PC-9 (cell line): ENCODE measurements at regions not wholly inside any gene's neighbourhood (a gene's known extent, or its start where the extent isn't known, plus 50 kb on each side); places are given as distances from the start of the nearest gene placed in this dataset.

Experiments used
- BruUV-seq: library from RNA; stranded (reverse); fragments of 400-500 nt; replicated peaks from 2 replicates; lab custom pipeline; 2021; lab: Mats Ljungman, UMichigan
- CTCF ChIA-PET: fragments of 300-600 bp; sonication (Branson Sonifier 250); formaldehyde crosslinking; loops from one replicate; lab custom pipeline; 2022; ENCODE audit warnings: antibody characterized with exemption; lab: Charles Lee
- POLR2A ChIA-PET: fragments of 300-600 bp; sonication (Branson Sonifier 250); formaldehyde crosslinking; loops from one replicate; lab custom pipeline; 2022; ENCODE audit warnings: antibody characterized with exemption; ENCODE audit not compliant: unreplicated experiment; lab: Charles Lee
- DNase-seq, 2 experiments: peaks; one replicate each; pipeline versions ENCODE4 v3.0.0 to v3.0.0-alpha.2; 2015 to 2022; ENCODE audit warnings: mixed read lengths in 1 of 2
- H2AFZ ChIP-seq: fragments of 200-600 bp; sonication (generic); 2 replicates; pipeline ENCODE4 v1.8.1; 2017; ENCODE audit warnings: antibody characterized with exemption
- H3F3A ChIP-seq: fragments of 200-600 bp; sonication (generic); 2 replicates; pipeline ENCODE4 v1.8.1; 2017; ENCODE audit warnings: antibody characterized with exemption, mild to moderate bottlenecking, low read depth; ENCODE audit not compliant: insufficient read depth
- H3K27ac ChIP-seq: fragments of 200-600 bp; sonication (generic); 2 replicates; pipeline ENCODE4 v1.6.1; 2016; ENCODE audit warnings: mixed run types
- H3K27me3 ChIP-seq: fragments of 200-600 bp; sonication (generic); 2 replicates; pipeline ENCODE4 v1.6.1; 2016; ENCODE audit warnings: low read depth, mixed run types; ENCODE audit not compliant: insufficient read depth
- H3K36me3 ChIP-seq: fragments of 200-600 bp; sonication (generic); 2 replicates; pipeline ENCODE4 v1.6.1; 2016; ENCODE audit warnings: low read depth, mixed run types
- H3K4me1 ChIP-seq: fragments of 200-600 bp; sonication (generic); replicated peaks from 2 replicates; pipeline ENCODE4 v1.6.1; 2016; ENCODE audit warnings: mixed run types; ENCODE audit not compliant: insufficient read depth
- H3K4me2 ChIP-seq: fragments of 200-600 bp; sonication (generic); 2 replicates; pipeline ENCODE4 v1.6.1; 2017; ENCODE audit warnings: mixed run types
- H3K4me3 ChIP-seq: fragments of 200-600 bp; sonication (generic); 2 replicates; pipeline ENCODE4 v1.6.1; 2016; ENCODE audit warnings: mixed run types
- H3K79me2 ChIP-seq: fragments of 200-600 bp; sonication (generic); 2 replicates; pipeline ENCODE4 v1.6.1; 2017; ENCODE audit warnings: low read depth, mixed run types
- H3K9me2 ChIP-seq: fragments of 200-600 bp; sonication (generic); 2 replicates; pipeline ENCODE4 v1.8.1; 2017; ENCODE audit warnings: mild to moderate bottlenecking; ENCODE audit not compliant: insufficient read depth
- H3K9me3 ChIP-seq: fragments of 200-600 bp; sonication (generic); 2 replicates; pipeline ENCODE4 v1.8.1; 2016; ENCODE audit warnings: low read depth; ENCODE audit not compliant: insufficient read depth
- H4K20me1 ChIP-seq: fragments of 200-600 bp; sonication (generic); 2 replicates; pipeline ENCODE4 v1.8.1; 2017; ENCODE audit not compliant: insufficient read depth
- CTCF ChIP-seq: fragments of 200-600 bp; sonication (generic); conservative IDR thresholded peaks from 2 replicates; pipeline ENCODE4 v1.6.1; 2017; ENCODE audit warnings: mixed run types, antibody characterized with exemption, mild to moderate bottlenecking, moderate library complexity
- EZH2 ChIP-seq: fragments of 200-600 bp; sonication (generic); IDR thresholded peaks from 2 replicates; pipeline ENCODE4 v1.8.0; 2017; ENCODE audit warnings: antibody characterized with exemption, low read depth
- intact Hi-C: fragments of 100-400 bp; cut with micrococcal nuclease; formaldehyde crosslinking; loops from one replicate; pipeline ENCODE4 v1.10.0; 2022; ENCODE audit not compliant: unreplicated experiment

GRCh38 chr14:41137741-41138140 is 468.9 kb upstream of the LRFN5 start:
- ChIA-PET POLR2A (no interaction called here), CTCF (no interaction called here)
- no peaks in the 10 kb centered on the region for H3K4me1 ChIP-seq
- intact Hi-C loops: no loop called here
- DNase-seq: no peak
- no TSS peak for BruUV-seq
- H3F3A ChIP-seq: no peaks in the 10 kb centered on the region
- no peak overlapping the region for H3K27ac ChIP-seq
- no peak overlapping the region for H2AFZ ChIP-seq
- H3K9me3 ChIP-seq: no peaks in the 10 kb centered on the region
- H3K4me2 ChIP-seq: no peak overlapping the region
- H3K36me3 ChIP-seq: no peaks in the 10 kb centered on the region
- H3K9me2 ChIP-seq: no peaks in the 10 kb centered on the region
- H3K4me3 ChIP-seq: no peak overlapping the region
- no peak for TF ChIP-seq CTCF
- no peak for TF ChIP-seq EZH2
- no peaks in the 10 kb centered on the region for H3K27me3 ChIP-seq
- H3K79me2 ChIP-seq: no peaks in the 10 kb centered on the region
- H4K20me1 ChIP-seq: no peaks in the 10 kb centered on the region

GRCh38 chr14:41130274-41130673 is 476.4 kb upstream of the LRFN5 start:
- ChIA-PET CTCF (no interaction called here), POLR2A (no interaction called here)
- TF ChIP-seq CTCF (no peak), EZH2 (no peak)
- BruUV-seq: no TSS peak
- no peaks in the 10 kb centered on the region for H3K9me2 ChIP-seq
- H3K9me3 ChIP-seq: no peaks in the 10 kb centered on the region
- no peak overlapping the region for H3K27ac ChIP-seq
- H3K4me3 ChIP-seq: no peak overlapping the region
- no peaks in the 10 kb centered on the region for H3F3A ChIP-seq
- intact Hi-C loops: no loop called here
- no peak overlapping the region for H3K4me2 ChIP-seq
- H2AFZ ChIP-seq: no peak overlapping the region
- no peaks in the 10 kb centered on the region for H3K27me3 ChIP-seq
- H3K4me1 ChIP-seq: no peaks in the 10 kb centered on the region
- DNase-seq: no peak
- no peaks in the 10 kb centered on the region for H3K79me2 ChIP-seq
- no peaks in the 10 kb centered on the region for H4K20me1 ChIP-seq
- no peaks in the 10 kb centered on the region for H3K36me3 ChIP-seq

GRCh38 chr14:41120402-41120801 is 486.3 kb upstream of the LRFN5 start:
- Histone ChIP-seq H3K4me2 (no peak overlapping the region), H3K27me3 (no peaks in the 10 kb centered on the region), H2AFZ (no peak overlapping the region), H3F3A (no peaks in the 10 kb centered on the region), H3K79me2 (no peaks in the 10 kb centered on the region), H4K20me1 (no peaks in the 10 kb centered on the region), H3K9me3 (no peaks in the 10 kb centered on the region), H3K27ac (no peak overlapping the region), H3K4me1 (no peaks in the 10 kb centered on the region), H3K4me3 (no peak overlapping the region), H3K36me3 (no peaks in the 10 kb centered on the region), H3K9me2 (no peaks in the 10 kb centered on the region)
- TF ChIP-seq CTCF: no peak
- no peak for TF ChIP-seq EZH2
- CTCF ChIA-PET: no interaction called here
- intact Hi-C loops: no loop called here
- BruUV-seq: no TSS peak
- POLR2A ChIA-PET: no interaction called here
- no peak for DNase-seq
